H1 (cell line): ENCODE measurements at regions not wholly inside any gene's neighbourhood (a gene's known extent, or its start where the extent isn't known, plus 50 kb on each side); places are given as distances from the start of the nearest gene placed in this dataset.

Experiments
- CTCF ChIA-PET: fragments of 300-600 bp; sonication (Branson Sonifier 250); formaldehyde crosslinking; loops from one replicate; lab custom pipeline; 2021; ENCODE audit not compliant: partially characterized antibody; lab: Charles Lee
- POLR2A ChIA-PET: fragments of 300-600 bp; sonication (Branson Sonifier 250); formaldehyde crosslinking; loops from one replicate; lab custom pipeline; 2021; ENCODE audit warnings: inconsistent platforms; ENCODE audit not compliant: partially characterized antibody; lab: Charles Lee
- DNase-seq, 2 experiments: peaks; one replicate each; pipeline versions ENCODE4 v3.0.0 to v3.0.0-alpha.2; 2010 to 2022; ENCODE audit warnings: low spot score in 2 of 2, low read depth in 1 of 2, mixed read lengths in 1 of 2
- FAIRE-seq: peaks from 2 replicates; lab custom pipeline; 2011; peaks lifted over from hg19 to GRCh38; lab: Jason Lieb, UNC
- H2AFZ ChIP-seq: 2 replicates; pipeline ENCODE4 v1.8.1; 2012; ENCODE audit warnings: low read length, inconsistent platforms
- H2AK5ac ChIP-seq: 2 replicates; pipeline ENCODE4 v1.6.1; 2013; ENCODE audit warnings: low read depth, low read length
- H2BK120ac ChIP-seq: replicated peaks from 2 replicates; pipeline ENCODE3; 2013; ENCODE audit warnings: low read depth, low read length, inconsistent platforms
- H2BK12ac ChIP-seq: 2 replicates; pipeline ENCODE4 v1.6.1; 2013; ENCODE audit warnings: low read depth, low read length
- H2BK15ac ChIP-seq: 2 replicates; pipeline ENCODE4 v1.6.1; 2013; ENCODE audit warnings: low read length
- H2BK20ac ChIP-seq: 2 replicates; pipeline ENCODE4 v1.6.1; 2013; ENCODE audit warnings: low read length
- H2BK5ac ChIP-seq: 2 replicates; pipeline ENCODE4 v1.6.1; 2013; ENCODE audit warnings: low read depth, low read length
- H3K14ac ChIP-seq: 2 replicates; pipeline ENCODE4 v1.6.1; 2013; ENCODE audit warnings: inconsistent platforms; ENCODE audit not compliant: insufficient read length
- H3K18ac ChIP-seq: 2 replicates; pipeline ENCODE4 v1.6.1; 2013; ENCODE audit warnings: low read length; ENCODE audit errors: extremely low read depth
- H3K23ac ChIP-seq: 2 replicates; pipeline ENCODE4 v1.6.1; 2013; ENCODE audit warnings: inconsistent platforms; ENCODE audit not compliant: insufficient read length
- H3K23me2 ChIP-seq: 2 replicates; pipeline ENCODE4 v1.6.1; 2013; ENCODE audit warnings: low read depth, low read length
- H3K27ac ChIP-seq: 2 replicates; pipeline ENCODE4 v1.6.1; 2011; ENCODE audit warnings: low read depth, low read length, inconsistent platforms
- H3K27me3 ChIP-seq, 4 experiments: replicated peaks in 1 of 4; 1 replicate in 1 of 4; 2 replicates in 3 of 4; pipeline versions ENCODE4 v1.6.1 to v1.8.1; 2011 to 2013; ENCODE audit warnings: low read length in 3 of 4, mild to moderate bottlenecking in 3 of 4, inconsistent platforms in 2 of 4, mixed read lengths in 2 of 4, moderate library complexity in 1 of 4; ENCODE audit not compliant: control insufficient read depth in 3 of 4, insufficient read depth in 3 of 4; ENCODE audit errors: extremely low read depth in 1 of 4
- H3K36me3 ChIP-seq, 4 experiments: 2 replicates each; pipeline versions ENCODE4 v1.6.1 to v1.8.1; 2011 to 2013; ENCODE audit warnings: mild to moderate bottlenecking in 4 of 4, low read length in 3 of 4, moderate library complexity in 2 of 4, control low read depth in 1 of 4, inconsistent platforms in 1 of 4; ENCODE audit not compliant: insufficient read depth in 4 of 4, control insufficient read depth in 2 of 4
- H3K4ac ChIP-seq: replicated peaks from 2 replicates; pipeline ENCODE3; 2013; ENCODE audit warnings: low read length, low read depth, mixed read lengths, inconsistent platforms; ENCODE audit not compliant: insufficient read length
- H3K4me1 ChIP-seq, 4 experiments: replicated peaks in 1 of 4; 1 replicate in 1 of 4; 2 replicates in 3 of 4; pipeline versions ENCODE4 v1.6.1 to v1.8.1; 2011 to 2013; ENCODE audit warnings: low read length in 3 of 4, inconsistent platforms in 2 of 4, mixed read lengths in 1 of 4; ENCODE audit not compliant: insufficient read depth in 4 of 4, control insufficient read depth in 3 of 4
- H3K4me2 ChIP-seq, 2 experiments: 2 replicates each; pipeline versions ENCODE4 v1.6.1 to v1.8.1; 2011 to 2013; ENCODE audit warnings: low read depth in 2 of 2, low read length in 2 of 2, control low read depth in 1 of 2, inconsistent platforms in 1 of 2, mild to moderate bottlenecking in 1 of 2; ENCODE audit not compliant: insufficient read depth in 1 of 2
- H3K4me3 ChIP-seq, 4 experiments: fragments of 200-600, 300-600 bp in 1 of 4; sonication (generic), shearing (Covaris generic), sonication (Bioruptor Twin) in 1 of 4; 2 replicates each; pipeline versions ENCODE4 v1.5.1 to v1.8.1; 2011 to 2016; ENCODE audit warnings: low read length in 4 of 4, low read depth in 3 of 4, control low read depth in 2 of 4, inconsistent platforms in 2 of 4, mild to moderate bottlenecking in 2 of 4, mixed read lengths in 1 of 4, moderate library complexity in 1 of 4; ENCODE audit not compliant: insufficient read depth in 2 of 4; ENCODE audit errors: extremely low read depth in 1 of 4
- H3K56ac ChIP-seq: replicated peaks from 2 replicates; pipeline ENCODE3; 2013; ENCODE audit warnings: low read depth, mild to moderate bottlenecking, mixed read lengths, low read length, inconsistent platforms; ENCODE audit not compliant: insufficient read length
- H3K79me1 ChIP-seq: 2 replicates; pipeline ENCODE4 v1.6.1; 2013; ENCODE audit warnings: low read depth, low read length, control low read depth
- H3K79me2 ChIP-seq, 2 experiments: 2 replicates each; pipeline versions ENCODE4 v1.6.1 to v1.8.1; 2012 to 2013; ENCODE audit warnings: low read length in 2 of 2, mild to moderate bottlenecking in 2 of 2, inconsistent platforms in 1 of 2; ENCODE audit not compliant: insufficient read depth in 2 of 2, control insufficient read depth in 1 of 2
- H3K9ac ChIP-seq, 4 experiments: replicated peaks in 1 of 4; 1 replicate in 1 of 4; 2 replicates in 3 of 4; pipeline versions ENCODE4 v1.6.1 to v1.8.1; 2011 to 2013; ENCODE audit warnings: low read depth in 3 of 4, low read length in 3 of 4, control low read depth in 2 of 4, mild to moderate bottlenecking in 2 of 4, moderate library complexity in 2 of 4, inconsistent platforms in 1 of 4; ENCODE audit errors: extremely low read depth in 1 of 4
- H3K9me3 ChIP-seq, 2 experiments: 2 replicates each; pipeline versions ENCODE4 v1.6.1 to v1.8.1; 2012 to 2013; ENCODE audit warnings: mild to moderate bottlenecking in 2 of 2, moderate library complexity in 2 of 2, control low read depth in 1 of 2, inconsistent platforms in 1 of 2, low read depth in 1 of 2, low read length in 1 of 2, mixed read lengths in 1 of 2; ENCODE audit not compliant: insufficient read depth in 2 of 2
- H4K20me1 ChIP-seq, 2 experiments: replicated peaks in 1 of 2; 2 replicates each; pipeline versions ENCODE3 to v1.8.1; 2011 to 2013; ENCODE audit warnings: inconsistent platforms in 2 of 2, low read length in 2 of 2, mild to moderate bottlenecking in 1 of 2; ENCODE audit not compliant: insufficient read depth in 2 of 2, control insufficient read depth in 1 of 2
- H4K5ac ChIP-seq: 2 replicates; pipeline ENCODE4 v1.6.1; 2013; ENCODE audit warnings: low read length, low read depth, mixed read lengths, inconsistent platforms; ENCODE audit not compliant: insufficient read length
- H4K8ac ChIP-seq: 2 replicates; pipeline ENCODE4 v1.8.0; 2013; ENCODE audit warnings: mild to moderate bottlenecking, moderate library complexity, low read length, inconsistent platforms; ENCODE audit not compliant: insufficient read depth; ENCODE audit errors: extremely low read depth
- H4K91ac ChIP-seq: replicated peaks from 2 replicates; pipeline ENCODE3; 2013; ENCODE audit warnings: low read length, mixed read lengths, inconsistent platforms; ENCODE audit not compliant: insufficient read length
- HDAC6 ChIP-seq: IDR thresholded peaks from one replicate; pipeline ENCODE4 v1.7.1; 2012; ENCODE audit warnings: low read depth, mild to moderate bottlenecking, inconsistent platforms, low read length, moderate library complexity
- RBBP5 ChIP-seq: IDR thresholded peaks from 2 replicates; pipeline ENCODE4 v1.7.1; 2012; ENCODE audit warnings: low read depth, mild to moderate bottlenecking, inconsistent platforms, low read length, moderate library complexity, borderline replicate concordance
- RFX5 ChIP-seq: IDR thresholded peaks from 2 replicates; pipeline ENCODE4 v1.6.1; 2011; ENCODE audit warnings: low read depth, low read length, improper control_type of control experiment, borderline replicate concordance
- SAP30 ChIP-seq: fragments of 300-600 bp; sonication (generic); IDR thresholded peaks from 2 replicates; pipeline ENCODE4 v1.7.1; 2012; ENCODE audit warnings: low read length, moderate library complexity, mild to moderate bottlenecking, inconsistent platforms; ENCODE audit not compliant: insufficient read depth, insufficient replicate concordance
- SIX5 ChIP-seq: IDR thresholded peaks from 2 replicates; pipeline ENCODE4 v1.6.1; 2011; ENCODE audit warnings: mild to moderate bottlenecking, low read depth, low read length
- SUZ12 ChIP-seq: fragments of 200-600 bp; sonication (generic); IDR thresholded peaks from 2 replicates; pipeline ENCODE4 v1.6.1; 2012; ENCODE audit warnings: mild to moderate bottlenecking, inconsistent platforms, low read length, moderate library complexity, mixed read lengths
- TBP ChIP-seq: IDR thresholded peaks from 2 replicates; pipeline ENCODE4 v1.6.1; 2011; ENCODE audit warnings: low read depth, low read length, improper control_type of control experiment
- ZNF274 ChIP-seq: IDR thresholded peaks from 2 replicates; pipeline ENCODE4 v1.7.0; 2012; ENCODE audit warnings: low read length, borderline replicate concordance; ENCODE audit errors: extremely low read depth
- WGBS, 2 experiments: shearing (Covaris generic) in 1 of 2; methylation state at CpG; one replicate each; pipeline versions ENCODE4 v1.1.6 to v1.1.7; 2013 to 2015; ENCODE audit warnings: low lambda C conversion rate in 2 of 2, mixed read lengths in 2 of 2, inconsistent platforms in 1 of 2, low coverage in 1 of 2, missing lambda C conversion rate in 1 of 2; ENCODE audit not compliant: insufficient replicate concordance in 2 of 2, insufficient coverage in 1 of 2, insufficient read length in 1 of 2; ENCODE audit errors: extremely low coverage in 1 of 2, missing lambda C conversion rate in 1 of 2; 5-methylcytosine and 5-hydroxymethylcytosine counted together

- Histone ChIP-seq H3K14ac (no peak overlapping the region), H2BK5ac (peak overlapping the region; percentile 21; the same call in 1 of the 2 replicates), H2BK12ac (no peak overlapping the region), H3K4me1 (peaks cover 0 to 10% (median 6%) of the 10 kb centered on the region in 4 experiments; a peak in 3 of 7 replicates), H3K79me2 (no peaks in the 10 kb centered on the region), H3K36me3 (no peaks in the 10 kb centered on the region), H3K56ac (no peak overlapping the region), H3K9me3 (no peaks in the 10 kb centered on the region), H3K9ac (no peak overlapping the region), H3K4me3 (no peak overlapping the region), H3K27me3 (peaks cover 0 to 1% (median 0%) of the 10 kb centered on the region in 4 experiments; a peak in 1 of 7 replicates), H3K23ac (no peak overlapping the region), H3K23me2 (no peaks in the 10 kb centered on the region), H3K79me1 (no peaks in the 10 kb centered on the region), H3K4ac (no peak overlapping the region), H3K4me2 (no peak overlapping the region), H4K20me1 (no peaks in the 10 kb centered on the region), H3K27ac (no peak overlapping the region), H2AFZ (no peak overlapping the region), H2BK120ac (no peak overlapping the region), H2BK20ac (no peak overlapping the region), H2BK15ac (no peak overlapping the region), H4K8ac (no peak overlapping the region), H3K18ac (no peak overlapping the region), H4K5ac (no peak overlapping the region), H4K91ac (peak overlapping the region; percentile 86), H2AK5ac (0 out of 2 replicates have a peak overlapping the region, but pooled peaks have one; percentile 2)
- FAIRE-seq, result no peak
- WGBS, 2 experiments, result 83% methylated on average over 2 of the region's 2 CpGs; no CpG with 5 or more reads in 1 of the 2 experiments
- CTCF ChIA-PET, result interaction anchor here (0.6 to 1.1 kb wide), 2 partner anchors 100 to 457 kb away, joined by 3 read pairs; no protein-coding TSS in a partner anchor
- POLR2A ChIA-PET, result no interaction called here
- no peak for DNase-seq
- TF ChIP-seq RFX5 (no peak), HDAC6 (no peak), SUZ12 (no peak), ZNF274 (no peak), RBBP5 (no peak), SIX5 (no peak), TBP (no peak), SAP30 (no peak)
These were observed 542.7 kb upstream of the MDFIC2 start for GRCh38 chr3:70855149-70855548.
